ENCODE measurements at regions not wholly inside any gene's neighbourhood (a gene's known extent, or its start where the extent isn't known, plus 50 kb on each side); places are given as distances from the start of the nearest gene placed in this dataset.

DNA sequence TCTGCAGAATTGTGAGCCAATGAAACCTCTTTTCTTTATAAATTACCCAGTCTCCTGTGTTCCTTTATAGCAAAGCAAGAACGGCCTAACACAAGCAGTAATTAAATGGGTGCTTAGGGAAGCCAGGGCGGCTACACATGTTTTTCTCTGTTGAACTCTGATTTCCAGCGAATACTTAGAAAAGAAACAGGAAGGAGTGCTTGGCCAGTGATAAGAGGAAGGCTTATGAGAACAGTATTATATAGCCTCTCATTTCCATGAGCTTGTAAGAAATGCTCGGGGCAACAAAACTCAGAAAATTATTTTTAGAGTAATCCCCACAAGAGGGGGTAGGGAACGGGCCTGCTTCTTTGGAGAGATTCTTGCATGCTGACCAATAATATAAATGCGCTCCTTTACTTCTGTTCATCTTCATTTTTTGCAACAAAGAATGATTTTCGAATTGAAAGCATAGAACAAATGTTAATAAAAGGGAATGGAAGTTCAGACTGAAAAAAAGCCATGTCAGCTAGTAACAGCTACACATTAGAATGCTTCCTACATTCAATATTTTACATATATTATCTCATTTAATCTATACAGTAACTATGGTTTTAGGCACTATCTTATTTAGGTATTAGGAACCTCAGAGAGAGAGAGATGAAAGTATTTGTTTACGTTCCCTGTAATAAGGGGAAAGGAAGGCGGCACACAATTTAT is 49.7 kb upstream of the CCDC85A start:
- no peaks in the 10 kb centered on the region for H3K4me1 ChIP-seq (ENCODE audit: control insufficient read depth, insufficient read depth, low read length)
- Mint-ChIP-seq H3K27ac (no peak overlapping the region), H3K4me1 (no peaks in the 10 kb centered on the region), H3K4me3 (no peak overlapping the region), H3K36me3 (no peaks in the 10 kb centered on the region), H3K27me3 (ENCODE audit: low read depth in 2 of 2) (no peaks in the 10 kb centered on the region), H3K9me3 (no peaks in the 10 kb centered on the region)
- no peaks in the 10 kb centered on the region for H3K9me3 ChIP-seq (ENCODE audit: control insufficient read depth, insufficient read depth, low read length)
- no peaks in the 10 kb centered on the region for H3K36me3 ChIP-seq (ENCODE audit: control insufficient read depth, insufficient read depth, low read length)
- TF ChIP-seq, protein P1, sequence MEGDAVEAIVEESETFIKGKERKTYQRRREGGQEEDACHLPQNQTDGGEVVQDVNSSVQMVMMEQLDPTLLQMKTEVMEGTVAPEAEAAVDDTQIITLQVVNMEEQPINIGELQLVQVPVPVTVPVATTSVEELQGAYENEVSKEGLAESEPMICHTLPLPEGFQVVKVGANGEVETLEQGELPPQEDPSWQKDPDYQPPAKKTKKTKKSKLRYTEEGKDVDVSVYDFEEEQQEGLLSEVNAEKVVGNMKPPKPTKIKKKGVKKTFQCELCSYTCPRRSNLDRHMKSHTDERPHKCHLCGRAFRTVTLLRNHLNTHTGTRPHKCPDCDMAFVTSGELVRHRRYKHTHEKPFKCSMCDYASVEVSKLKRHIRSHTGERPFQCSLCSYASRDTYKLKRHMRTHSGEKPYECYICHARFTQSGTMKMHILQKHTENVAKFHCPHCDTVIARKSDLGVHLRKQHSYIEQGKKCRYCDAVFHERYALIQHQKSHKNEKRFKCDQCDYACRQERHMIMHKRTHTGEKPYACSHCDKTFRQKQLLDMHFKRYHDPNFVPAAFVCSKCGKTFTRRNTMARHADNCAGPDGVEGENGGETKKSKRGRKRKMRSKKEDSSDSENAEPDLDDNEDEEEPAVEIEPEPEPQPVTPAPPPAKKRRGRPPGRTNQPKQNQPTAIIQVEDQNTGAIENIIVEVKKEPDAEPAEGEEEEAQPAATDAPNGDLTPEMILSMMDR (IDR thresholded peaks at IDR 0.05) = no peak
- intact Hi-C loops (cut with micrococcal nuclease) = no loop called here
- no peak overlapping the region for H3K4me3 ChIP-seq (ENCODE audit: low read length)
- no peak overlapping the region for H3K27ac ChIP-seq (ENCODE audit: low read length)
- no peaks in the 10 kb centered on the region for H3K27me3 ChIP-seq (ENCODE audit: control insufficient read depth, insufficient read depth, low read length)
- 39% methylated on average over 9 of the region's 9 CpGs for WGBS (ENCODE audit: insufficient coverage)
- no peak for DNase-seq
- no peak for ATAC-seq

Data from natural killer cell (primary cell).